ENCODE measurements at regions not wholly inside any gene's neighbourhood (a gene's known extent, or its start where the extent isn't known, plus 50 kb on each side); places are given as distances from the start of the nearest gene placed in this dataset.
"Not testable (repeated sequence)": the region's sequence is repeated elsewhere in the genome, so short reads cannot be mapped to it uniquely, and the experiment has no call there.

GRCh38 chr4:10879411-10880110 is 195.0 kb upstream of the CLNK start:
- no peak for DNase-seq

DNA sequence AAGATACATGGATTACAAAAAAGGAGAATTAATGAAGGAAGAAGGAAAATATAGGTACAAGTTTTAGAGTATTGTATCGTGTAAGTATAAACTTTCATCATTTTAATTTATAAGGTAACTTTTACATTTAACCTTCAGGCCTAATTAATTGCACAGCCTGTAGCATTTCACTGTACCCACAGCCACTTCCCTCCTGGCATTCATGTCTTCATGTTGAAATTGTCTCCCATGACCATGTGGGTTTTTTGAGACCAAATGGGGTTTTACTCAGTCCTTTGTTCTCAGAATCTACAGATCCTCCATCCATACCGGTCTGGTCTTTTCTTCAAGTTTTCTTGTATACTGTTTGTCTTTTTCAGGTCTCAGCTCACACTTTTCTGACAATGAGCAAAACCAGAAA is 194.3 kb upstream of the CLNK start:
- DNase-seq = no peak

- no peak for DNase-seq
These were observed 192.5 kb upstream of the CLNK start for GRCh38 chr4:10877076-10877475.

GRCh38 chr4:10875144-10875799 is 190.7 kb upstream of the CLNK start:
- DNase-seq = no peak

DNA sequence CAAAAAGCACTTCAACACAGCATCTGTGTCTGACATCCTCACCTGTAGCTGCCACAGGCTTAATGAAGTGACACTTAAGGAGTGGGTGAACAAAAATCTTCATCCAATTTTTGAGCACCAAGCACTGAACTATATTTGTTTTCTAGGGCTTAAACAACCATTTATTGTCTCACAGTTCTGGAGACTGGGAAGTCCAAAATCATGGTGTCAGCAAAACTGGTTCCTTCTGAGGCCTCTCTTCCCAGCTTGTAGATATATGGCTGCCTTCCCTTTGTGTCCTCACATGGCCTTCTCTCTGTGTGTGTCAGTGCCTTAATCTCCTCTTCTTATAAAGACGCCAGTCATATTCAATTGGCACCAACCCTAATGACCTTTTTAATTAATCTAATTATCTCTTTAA is 189.2 kb upstream of the CLNK start:
- no peak for DNase-seq

GRCh38 chr4:10872833-10873517 is 188.4 kb upstream of the CLNK start:
- no peak for DNase-seq

DNA sequence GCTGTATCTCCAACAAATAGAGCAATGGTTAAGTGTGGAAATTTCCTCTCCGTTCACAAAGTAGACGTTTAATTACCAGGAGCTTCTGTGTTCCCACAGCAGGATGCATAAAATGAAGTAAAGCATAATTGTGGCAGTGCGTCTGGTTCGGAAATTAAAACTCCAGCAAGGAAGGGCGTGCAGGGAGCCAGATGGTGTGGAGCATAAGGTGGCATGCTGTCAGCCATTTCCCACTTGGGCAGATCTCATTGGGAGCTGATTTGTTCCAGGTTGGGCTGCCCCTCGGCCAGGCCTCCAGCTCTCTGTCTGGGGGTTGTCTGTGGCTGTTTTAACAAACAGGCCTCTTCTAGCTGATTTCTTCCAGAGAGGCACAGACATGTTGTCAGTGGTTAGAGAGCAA is 182.1 kb upstream of the CLNK start:
- DNase-seq = no peak

GRCh38 chr4:10861036-10861435 is 176.5 kb upstream of the CLNK start:
- no peak for DNase-seq

GRCh38 chr4:10856271-10856782 is 171.8 kb upstream of the CLNK start:
- DNase-seq = no peak

GRCh38 chr4:10853196-10853595 is 168.6 kb upstream of the CLNK start:
- no peak for DNase-seq

- no peak for DNase-seq
These were observed 157.1 kb upstream of the CLNK start for GRCh38 chr4:10841697-10842096.

- DNase-seq = no peak
These were observed 152.6 kb upstream of the CLNK start for GRCh38 chr4:10837151-10837550.

- DNase-seq = no peak
These were observed 148.4 kb upstream of the CLNK start for GRCh38 chr4:10832806-10833628.

DNA sequence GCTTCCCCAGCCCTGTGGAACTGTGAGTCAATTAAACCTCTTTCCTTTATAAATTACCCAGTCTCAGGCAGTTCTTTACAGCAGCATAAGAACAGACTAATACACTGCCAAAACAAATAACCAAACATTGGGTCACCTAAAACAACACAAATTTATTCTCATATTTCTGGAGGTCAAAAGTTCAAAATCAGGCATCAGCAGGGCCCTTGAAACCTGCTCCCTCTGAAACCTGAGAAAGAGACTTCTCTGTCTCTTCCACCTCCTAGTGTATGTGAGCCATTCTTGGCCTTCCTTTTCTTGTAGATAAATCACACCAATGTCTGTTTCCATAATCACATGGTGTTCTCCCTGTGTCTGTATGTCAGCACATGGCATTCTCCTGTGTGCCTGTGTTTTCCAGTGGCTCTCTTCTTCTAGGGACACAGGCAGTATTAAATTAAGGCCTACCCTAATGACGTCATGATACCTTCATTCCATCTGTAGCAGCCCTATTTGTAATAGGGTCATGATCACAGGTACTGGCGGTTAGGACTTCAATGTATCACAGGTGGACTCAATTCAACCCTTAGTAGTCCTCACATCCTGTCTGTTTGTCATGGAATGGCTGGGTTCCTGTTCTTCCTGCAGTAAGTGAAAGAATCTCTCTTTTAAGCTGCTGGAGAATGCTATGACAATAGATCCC is 147.3 kb upstream of the CLNK start:
- no peak for DNase-seq

DNA sequence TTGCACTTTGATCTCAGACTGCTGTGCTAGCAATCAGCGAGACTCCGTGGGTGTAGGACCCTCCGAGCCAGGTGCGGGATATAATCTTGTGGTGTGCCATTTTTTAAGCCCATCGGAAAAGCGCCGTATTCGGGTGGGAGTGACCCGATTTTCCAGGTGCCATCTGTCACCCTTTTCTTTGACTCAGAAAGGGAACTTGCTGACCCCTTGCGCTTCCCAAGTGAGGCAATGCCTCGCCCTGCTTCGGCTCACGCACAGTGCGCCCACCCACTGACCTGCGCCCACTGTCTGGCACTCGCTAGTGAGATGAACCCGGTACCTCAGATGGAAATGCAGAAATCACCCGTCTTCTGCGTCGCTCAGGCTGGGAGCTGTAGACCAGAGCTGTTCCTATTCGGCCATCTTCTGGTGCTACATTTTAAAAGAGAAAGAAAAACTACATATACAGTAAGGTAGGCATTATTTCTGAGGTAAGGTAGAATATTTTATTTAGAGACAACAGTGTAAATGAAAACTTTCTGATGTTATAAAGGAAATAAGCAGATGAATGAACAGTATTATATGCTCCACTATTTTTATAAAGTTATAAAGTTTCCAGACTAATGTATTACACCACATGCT is 144.5 kb upstream of the CLNK start:
- DNase-seq = not testable (repeated sequence)

GRCh38 chr4:10821826-10822225 is 137.3 kb upstream of the CLNK start:
- no peak for DNase-seq

DNA sequence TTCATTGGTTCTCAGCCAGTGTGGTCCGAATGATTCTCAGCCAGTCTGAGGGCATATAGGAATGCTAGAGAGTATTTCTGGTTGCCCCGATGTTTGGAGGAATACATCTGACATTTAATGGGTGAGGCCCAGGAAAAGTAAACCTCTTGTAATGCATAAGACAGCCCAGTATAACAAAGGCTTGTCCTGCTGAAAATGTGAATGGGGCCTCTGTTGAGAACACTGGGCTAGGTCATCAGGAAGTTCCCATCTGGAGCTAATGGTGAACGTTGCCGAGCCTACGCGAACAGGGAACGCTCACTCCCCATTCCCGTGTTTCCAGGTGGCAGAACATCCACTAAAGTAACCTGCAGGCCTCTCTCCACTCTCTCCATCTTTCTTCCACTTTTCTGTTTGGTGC is 132.0 kb upstream of the CLNK start:
- no peak for DNase-seq

DNA sequence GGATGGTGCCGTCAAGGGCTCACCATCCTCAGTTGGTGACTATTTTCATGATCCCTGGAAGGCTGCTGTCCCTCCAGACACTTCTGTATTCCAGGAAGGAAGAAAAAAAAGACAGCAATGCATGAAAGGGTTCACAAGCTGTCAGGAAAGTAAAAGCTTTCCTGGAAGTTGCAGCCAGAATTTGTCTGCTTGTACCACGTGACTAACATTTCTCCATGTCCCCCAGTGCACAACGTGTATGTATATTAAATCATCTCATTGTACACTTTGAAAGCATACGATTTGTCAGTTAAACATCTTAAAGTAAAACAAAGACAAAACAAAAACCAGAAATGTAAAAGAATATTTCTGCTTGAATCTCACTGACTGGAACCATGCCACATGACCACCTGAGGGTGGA is 127.4 kb upstream of the CLNK start:
- no peak for DNase-seq

DNA sequence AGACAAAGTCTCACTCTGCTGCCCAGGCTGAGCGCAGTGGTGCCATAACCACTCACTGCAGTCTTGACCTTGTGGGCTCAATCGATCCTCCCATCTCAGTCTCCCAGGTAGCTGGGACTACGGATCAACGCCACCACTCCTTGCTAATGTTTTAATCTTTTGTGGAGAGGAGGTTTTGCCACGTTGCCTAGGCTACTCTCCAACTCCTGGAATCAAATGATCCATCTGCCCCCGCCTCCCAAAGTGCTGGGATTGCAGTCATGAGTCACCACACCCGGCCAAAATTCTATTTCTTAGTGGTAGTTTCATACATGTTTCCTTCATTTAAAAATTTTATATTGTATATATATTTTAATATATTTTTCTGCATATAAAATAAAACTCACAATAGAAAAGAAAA is 125.8 kb upstream of the CLNK start:
- DNase-seq = no peak

- no peak for DNase-seq
These were observed 125.3 kb upstream of the CLNK start for GRCh38 chr4:10809905-10810304.

- DNase-seq = no peak
These were observed 124.0 kb upstream of the CLNK start for GRCh38 chr4:10808591-10808990.

Data from stimulated activated CD4-positive, alpha-beta T cell treated with anti-CD3 and anti-CD28 coated beads, Interleukin-2, amount 100 ng/mL, for 24 hours (primary cell).